ENCODE measurements at regions not wholly inside any gene's neighbourhood (a gene's known extent, or its start where the extent isn't known, plus 50 kb on each side); places are given as distances from the start of the nearest gene placed in this dataset.

GRCh38 chr9:13690595-13690994 lies 411.1 kb upstream of the MPDZ start:
- 88% methylated on average over 1 of the region's 1 CpG for WGBS, 2 donors

GRCh38 chr9:13689925-13690324 lies 410.4 kb upstream of the MPDZ start:
- Histone ChIP-seq H3K4me3 (no peak overlapping the region), H3K36me3 (no peaks in the 10 kb centered on the region), H3K27ac (no peak overlapping the region), H3K4me1 (no peaks in the 10 kb centered on the region), H3K27me3 (no peaks in the 10 kb centered on the region), H3K9me3 (no peaks in the 10 kb centered on the region)
- 68 to 80% methylated on average over 2 of the region's 2 CpGs for WGBS, 2 donors
- ATAC-seq (ENCODE audit: low FRiP score in 2 of 2), result no peak
- TF ChIP-seq POLR2A (IDR thresholded peaks at IDR 0.05), result no peak
- TF ChIP-seq POLR2AphosphoS5 (IDR thresholded peaks at IDR 0.05), result no peak
- TF ChIP-seq CTCF (IDR thresholded peaks at IDR 0.05), result no peak
- no peak for TF ChIP-seq EP300 (IDR thresholded peaks at IDR 0.05)
- no peak for DNase-seq

More at GRCh38 chr9:13690595-13690994, 411.1 kb upstream of the MPDZ start:
- Histone ChIP-seq H3K9me3 (no peaks in the 10 kb centered on the region), H3K27me3 (no peaks in the 10 kb centered on the region), H3K4me3 (no peak overlapping the region), H3K36me3 (no peaks in the 10 kb centered on the region), H3K27ac (no peak overlapping the region), H3K4me1 (no peaks in the 10 kb centered on the region)
- ATAC-seq (ENCODE audit: low FRiP score in 2 of 2), result no peak
- TF ChIP-seq POLR2A (IDR thresholded peaks at IDR 0.05) (no peak), EP300 (IDR thresholded peaks at IDR 0.05) (no peak), POLR2AphosphoS5 (IDR thresholded peaks at IDR 0.05) (no peak), CTCF (IDR thresholded peaks at IDR 0.05) (no peak)
- no peak for DNase-seq

- TF ChIP-seq EP300 (IDR thresholded peaks at IDR 0.05) (no peak), POLR2AphosphoS5 (IDR thresholded peaks at IDR 0.05) (no peak), POLR2A (IDR thresholded peaks at IDR 0.05) (no peak), CTCF (IDR thresholded peaks at IDR 0.05) (no peak)
- DNase-seq, result no peak
These were observed 409.6 kb upstream of the MPDZ start for GRCh38 chr9:13688990-13689600.

GRCh38 chr9:13688223-13688989 lies 408.9 kb upstream of the MPDZ start:
- Histone ChIP-seq H3K27me3 (no peaks in the 10 kb centered on the region), H3K27ac (no peak overlapping the region), H3K4me1 (no peaks in the 10 kb centered on the region), H3K9me3 (no peaks in the 10 kb centered on the region), H3K4me3 (no peak overlapping the region), H3K36me3 (no peaks in the 10 kb centered on the region)
- 51 to 58% methylated on average over 4 of the region's 4 CpGs for WGBS, 2 donors
- no peak for ATAC-seq (ENCODE audit: low FRiP score in 2 of 2)
- no peak for TF ChIP-seq POLR2AphosphoS5 (IDR thresholded peaks at IDR 0.05)
- TF ChIP-seq CTCF (IDR thresholded peaks at IDR 0.05), result no peak
- TF ChIP-seq EP300 (IDR thresholded peaks at IDR 0.05), result no peak
- no peak for TF ChIP-seq POLR2A (IDR thresholded peaks at IDR 0.05)
- DNase-seq, result no peak

More at GRCh38 chr9:13688990-13689600, 409.6 kb upstream of the MPDZ start:
- no peaks in the 10 kb centered on the region for H3K27me3 ChIP-seq
- H3K36me3 ChIP-seq, result no peaks in the 10 kb centered on the region
- 70 to 77% methylated on average over 1 of the region's 1 CpG for WGBS, 2 donors
- H3K9me3 ChIP-seq, result no peaks in the 10 kb centered on the region
- ATAC-seq (ENCODE audit: low FRiP score in 2 of 2), result no peak
- H3K4me1 ChIP-seq, result no peaks in the 10 kb centered on the region
- no peak overlapping the region for H3K4me3 ChIP-seq
- no peak overlapping the region for H3K27ac ChIP-seq
